SHP77 treated with DMSO at 0.1 percent for 48 hours (cell line): ENCODE measurements at regions not wholly inside any gene's neighbourhood (a gene's known extent, or its start where the extent isn't known, plus 50 kb on each side); places are given as distances from the start of the nearest gene placed in this dataset.
"Not testable (repeated sequence)": the region's sequence is repeated elsewhere in the genome, so short reads cannot be mapped to it uniquely, and the experiment has no call there.

Experiments
- DNase-seq: peaks from one replicate; lab custom pipeline; 2025; lab: John Stamatoyannopoulos, UW

- DNase-seq: not testable (repeated sequence)
These were observed 715.9 kb downstream of the IPMK start for GRCh38 chr10:57551774-57552173.

- no peak for DNase-seq
These were observed 732.4 kb downstream of the IPMK start for GRCh38 chr10:57535306-57535705.

GRCh38 chr10:57513637-57514036, 754.1 kb downstream of the IPMK start:
- DNase-seq: no peak

- DNase-seq: no peak
These were observed 759.9 kb downstream of the IPMK start for GRCh38 chr10:57507788-57508187.

GRCh38 chr10:57506414-57507094, 761.1 kb downstream of the IPMK start:
- DNase-seq: no peak

- no peak for DNase-seq
These were observed 773.2 kb downstream of the IPMK start for GRCh38 chr10:57494486-57494885.

GRCh38 chr10:57482259-57482658, 785.4 kb downstream of the IPMK start:
- DNase-seq: no peak

GRCh38 chr10:57472823-57473619, 794.7 kb downstream of the IPMK start:
- no peak for DNase-seq

GRCh38 chr10:57468894-57469432, 798.7 kb downstream of the IPMK start:
- DNase-seq: no peak

GRCh38 chr10:57465155-57465554, 802.5 kb downstream of the IPMK start:
- DNase-seq: no peak

- DNase-seq: no peak
These were observed 807.2 kb downstream of the IPMK start for GRCh38 chr10:57460540-57460939.

- no peak for DNase-seq
These were observed 809.7 kb downstream of the IPMK start for GRCh38 chr10:57457972-57458512.

GRCh38 chr10:57430376-57430775, 837.3 kb downstream of the IPMK start:
- no peak for DNase-seq

- DNase-seq: no peak
These were observed 846.8 kb downstream of the IPMK start for GRCh38 chr10:57420881-57421280.

GRCh38 chr10:57418476-57418875, 849.2 kb downstream of the IPMK start:
- no peak for DNase-seq

- DNase-seq: no peak
These were observed 871.8 kb downstream of the IPMK start for GRCh38 chr10:57395923-57396322.

- DNase-seq: no peak
These were observed 900.3 kb downstream of the IPMK start for GRCh38 chr10:57367412-57367811.

GRCh38 chr10:57362811-57363210, 904.9 kb downstream of the IPMK start:
- DNase-seq: no peak

- no peak for DNase-seq
These were observed 914.2 kb downstream of the IPMK start for GRCh38 chr10:57353403-57354003.

GRCh38 chr10:57351076-57351475, 916.6 kb downstream of the IPMK start:
- DNase-seq: no peak

- no peak for DNase-seq
These were observed 926.4 kb downstream of the IPMK start for GRCh38 chr10:57341294-57341693.

- DNase-seq: no peak
These were observed 928.7 kb downstream of the IPMK start for GRCh38 chr10:57338823-57339558.
